ENCODE measurements at regions not wholly inside any gene's neighbourhood (a gene's known extent, or its start where the extent isn't known, plus 50 kb on each side); places are given as distances from the start of the nearest gene placed in this dataset.

GRCh38 chr15:93610944-93611343, 521.9 kb upstream of the RGMA start:
- intact Hi-C loops (cut with micrococcal nuclease) = no loop called here
- Mint-ChIP-seq H3K9me3 (no peaks in the 10 kb centered on the region), H3K27ac (no peak overlapping the region)

DNA sequence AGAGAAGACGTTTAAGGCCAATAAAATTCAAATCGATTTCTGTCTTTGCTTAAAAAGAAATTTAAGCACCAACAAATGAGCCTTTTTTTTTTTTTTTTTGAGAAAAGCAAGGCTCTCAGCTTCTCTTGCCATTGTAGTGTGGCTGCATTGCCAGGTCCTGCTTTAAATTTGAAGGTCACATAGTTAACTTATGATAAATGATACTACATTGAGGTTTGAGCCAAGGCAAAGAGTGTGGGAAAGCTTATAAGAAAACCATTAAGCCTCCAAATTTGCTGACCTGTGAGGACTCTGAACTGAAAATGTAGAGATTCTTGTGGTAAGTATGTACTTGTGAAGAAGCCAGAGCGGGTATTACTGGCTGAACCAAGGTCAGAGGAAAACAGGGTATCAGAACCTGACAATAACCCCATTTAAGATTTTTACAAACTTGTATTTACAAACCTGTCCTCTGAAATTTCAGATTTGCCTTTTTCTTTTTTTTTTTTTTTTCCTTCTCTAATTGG, 519.7 kb upstream of the RGMA start:
- Mint-ChIP-seq H3K4me3 (no peak overlapping the region), H3K9me3 (no peaks in the 10 kb centered on the region), H3K27ac (no peak overlapping the region), H3K4me1 (ENCODE audit: low read depth) (no peaks in the 10 kb centered on the region), H3K36me3 (ENCODE audit: low read depth) (no peaks in the 10 kb centered on the region), H3K27me3 (ENCODE audit: insufficient read depth) (no peaks in the 10 kb centered on the region)
- intact Hi-C loops (cut with micrococcal nuclease) = no loop called here
- no peak for DNase-seq (ENCODE audit: low spot score)

More at GRCh38 chr15:93610944-93611343, 521.9 kb upstream of the RGMA start:
- Mint-ChIP-seq H3K27me3 (ENCODE audit: insufficient read depth) (no peaks in the 10 kb centered on the region), H3K36me3 (ENCODE audit: low read depth) (no peaks in the 10 kb centered on the region), H3K4me1 (ENCODE audit: low read depth) (no peaks in the 10 kb centered on the region), H3K4me3 (no peak overlapping the region)
- DNase-seq (ENCODE audit: low spot score) = no peak

GRCh38 chr15:93603550-93603949, 514.5 kb upstream of the RGMA start:
- Mint-ChIP-seq H3K27ac (no peak overlapping the region), H3K9me3 (no peaks in the 10 kb centered on the region), H3K4me1 (ENCODE audit: low read depth) (no peaks in the 10 kb centered on the region), H3K27me3 (ENCODE audit: insufficient read depth) (peaks cover 1% of the 10 kb centered on the region), H3K4me3 (no peak overlapping the region), H3K36me3 (ENCODE audit: low read depth) (no peaks in the 10 kb centered on the region)
- no peak for DNase-seq (ENCODE audit: low spot score)
- intact Hi-C loops (cut with micrococcal nuclease) = no loop called here

- no peaks in the 10 kb centered on the region for H3K9me3 Mint-ChIP-seq
- no peaks in the 10 kb centered on the region for H3K4me1 Mint-ChIP-seq (ENCODE audit: low read depth)
- H3K4me3 Mint-ChIP-seq = no peak overlapping the region
- peaks cover 5% of the 10 kb centered on the region for H3K27me3 Mint-ChIP-seq (ENCODE audit: insufficient read depth)
- DNase-seq (ENCODE audit: low spot score) = no peak
- no peak overlapping the region for H3K27ac Mint-ChIP-seq
- intact Hi-C loops (cut with micrococcal nuclease) = no loop called here
- no peaks in the 10 kb centered on the region for H3K36me3 Mint-ChIP-seq (ENCODE audit: low read depth)
Measured at GRCh38 chr15:93587059-93587521, 498.1 kb upstream of the RGMA start.

GRCh38 chr15:93585012-93585411, 496.0 kb upstream of the RGMA start:
- Mint-ChIP-seq H3K9me3 (no peaks in the 10 kb centered on the region), H3K27me3 (ENCODE audit: insufficient read depth) (peaks cover 5% of the 10 kb centered on the region), H3K4me3 (no peak overlapping the region), H3K27ac (no peak overlapping the region), H3K4me1 (ENCODE audit: low read depth) (no peaks in the 10 kb centered on the region), H3K36me3 (ENCODE audit: low read depth) (no peaks in the 10 kb centered on the region)
- intact Hi-C loops (cut with micrococcal nuclease) = no loop called here
- no peak for DNase-seq (ENCODE audit: low spot score)

DNA sequence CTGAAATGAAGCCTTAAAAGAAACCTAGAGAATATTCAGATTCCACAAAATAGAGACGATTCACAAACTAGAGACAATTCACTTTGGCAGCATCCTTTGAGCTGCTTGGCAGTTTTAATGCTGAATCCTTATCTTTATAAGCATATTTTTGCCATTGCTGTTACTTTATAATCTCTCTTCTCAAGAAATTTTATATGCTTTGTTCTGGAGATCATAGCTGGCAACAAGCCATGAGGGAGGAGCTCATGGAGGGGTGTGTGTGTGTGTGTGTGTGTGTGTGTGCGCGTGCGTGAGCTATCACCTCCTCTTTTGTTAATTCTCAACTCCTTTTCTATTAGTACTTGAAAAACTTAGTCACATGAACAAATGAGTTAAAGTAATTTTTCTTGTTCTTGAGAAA, 495.0 kb upstream of the RGMA start:
- Mint-ChIP-seq H3K36me3 (ENCODE audit: low read depth) (no peaks in the 10 kb centered on the region), H3K4me3 (no peak overlapping the region), H3K27me3 (ENCODE audit: insufficient read depth) (peaks cover 5% of the 10 kb centered on the region), H3K4me1 (ENCODE audit: low read depth) (no peaks in the 10 kb centered on the region), H3K27ac (no peak overlapping the region), H3K9me3 (no peaks in the 10 kb centered on the region)
- DNase-seq (ENCODE audit: low spot score) = no peak
- intact Hi-C loops (cut with micrococcal nuclease) = no loop called here

GRCh38 chr15:93583552-93583951, 494.5 kb upstream of the RGMA start:
- Mint-ChIP-seq H3K4me3 (no peak overlapping the region), H3K4me1 (ENCODE audit: low read depth) (no peaks in the 10 kb centered on the region), H3K36me3 (ENCODE audit: low read depth) (no peaks in the 10 kb centered on the region), H3K27me3 (ENCODE audit: insufficient read depth) (peaks cover 5% of the 10 kb centered on the region), H3K9me3 (no peaks in the 10 kb centered on the region), H3K27ac (no peak overlapping the region)
- intact Hi-C loops (cut with micrococcal nuclease) = no loop called here
- no peak for DNase-seq (ENCODE audit: low spot score)

DNA sequence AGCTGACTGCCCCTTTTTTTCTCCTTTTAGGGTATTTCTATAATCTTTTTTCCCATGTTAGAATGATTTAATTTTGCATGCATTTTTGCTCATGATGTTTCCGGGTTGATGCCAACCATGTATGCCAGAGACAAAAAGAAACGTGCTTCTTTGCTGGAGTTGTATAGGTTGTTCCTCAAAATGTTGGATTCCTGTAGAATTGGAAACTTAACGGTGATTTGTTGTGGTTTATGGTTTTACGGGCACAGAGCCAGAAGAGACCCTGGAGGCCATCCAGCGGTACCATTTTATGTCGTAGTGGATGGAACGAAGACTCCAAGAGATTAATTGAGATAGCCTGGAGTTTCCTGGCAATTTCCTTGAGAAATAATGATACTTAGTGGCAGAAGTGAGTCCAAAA, 481.5 kb upstream of the RGMA start:
- intact Hi-C loops (cut with micrococcal nuclease) = no loop called here
- Mint-ChIP-seq H3K36me3 (ENCODE audit: low read depth) (no peaks in the 10 kb centered on the region), H3K4me1 (ENCODE audit: low read depth) (peaks cover 4% of the 10 kb centered on the region), H3K27me3 (ENCODE audit: insufficient read depth) (peaks cover 2% of the 10 kb centered on the region), H3K27ac (no peak overlapping the region), H3K9me3 (no peaks in the 10 kb centered on the region), H3K4me3 (no peak overlapping the region)
- no peak for DNase-seq (ENCODE audit: low spot score)

DNA sequence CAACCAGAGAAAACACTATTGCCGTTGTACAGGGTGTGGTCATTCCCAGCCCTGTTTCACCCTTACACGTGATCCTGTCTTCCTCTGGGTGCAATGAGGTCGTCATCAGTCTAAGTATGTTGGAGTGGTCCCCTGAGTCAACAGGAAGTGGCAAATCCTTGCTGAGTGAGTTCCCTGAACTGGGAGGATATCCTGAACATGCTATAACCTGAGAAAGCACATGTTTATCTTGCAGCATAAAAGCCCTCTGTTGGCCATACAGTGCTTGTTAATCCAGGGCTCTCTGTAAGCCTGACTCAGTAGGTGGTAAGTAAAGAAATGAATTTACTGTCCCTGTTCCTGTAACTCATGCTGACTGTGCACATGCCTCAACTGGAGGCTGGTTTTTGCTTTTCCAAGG, 477.8 kb upstream of the RGMA start:
- Mint-ChIP-seq H3K4me1 (ENCODE audit: low read depth) (peaks cover 4% of the 10 kb centered on the region), H3K27me3 (ENCODE audit: insufficient read depth) (no peaks in the 10 kb centered on the region), H3K36me3 (ENCODE audit: low read depth) (no peaks in the 10 kb centered on the region), H3K9me3 (no peaks in the 10 kb centered on the region), H3K4me3 (no peak overlapping the region), H3K27ac (no peak overlapping the region)
- DNase-seq (ENCODE audit: low spot score) = no peak
- intact Hi-C loops (cut with micrococcal nuclease) = no loop called here

DNA sequence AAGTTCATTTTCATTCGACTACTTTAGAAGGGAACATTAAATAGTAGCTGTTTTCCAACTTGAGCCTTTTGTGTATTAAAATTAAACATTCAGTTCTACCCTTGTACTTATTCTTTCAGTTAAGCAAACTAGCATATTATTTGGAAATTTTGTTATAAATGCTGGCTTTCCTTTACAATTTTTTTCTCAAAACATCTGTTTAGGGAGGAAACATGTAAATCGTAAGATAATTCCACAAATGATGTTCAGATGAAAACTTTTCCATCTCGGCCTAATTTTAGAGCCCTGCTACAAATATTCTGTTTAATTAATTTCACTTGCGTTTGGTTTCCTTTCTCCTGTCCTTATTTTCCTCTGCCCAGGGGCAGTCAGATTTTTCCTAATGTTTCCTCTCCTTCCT, 476.2 kb upstream of the RGMA start:
- H3K9me3 Mint-ChIP-seq = no peaks in the 10 kb centered on the region
- peaks cover 4% of the 10 kb centered on the region for H3K4me1 Mint-ChIP-seq (ENCODE audit: low read depth)
- no peak overlapping the region for H3K4me3 Mint-ChIP-seq
- no peak overlapping the region for H3K27ac Mint-ChIP-seq
- no peak for DNase-seq (ENCODE audit: low spot score)
- no peaks in the 10 kb centered on the region for H3K36me3 Mint-ChIP-seq (ENCODE audit: low read depth)
- intact Hi-C loops (cut with micrococcal nuclease) = no loop called here
- no peaks in the 10 kb centered on the region for H3K27me3 Mint-ChIP-seq (ENCODE audit: insufficient read depth)

- Mint-ChIP-seq H3K4me1 (ENCODE audit: low read depth) (peaks cover 4% of the 10 kb centered on the region), H3K36me3 (ENCODE audit: low read depth) (no peaks in the 10 kb centered on the region), H3K27me3 (ENCODE audit: insufficient read depth) (no peaks in the 10 kb centered on the region), H3K4me3 (no peak overlapping the region), H3K27ac (no peak overlapping the region), H3K9me3 (no peaks in the 10 kb centered on the region)
- intact Hi-C loops (cut with micrococcal nuclease) = no loop called here
- no peak for DNase-seq (ENCODE audit: low spot score)
Measured at GRCh38 chr15:93563218-93563617, 474.2 kb upstream of the RGMA start.

DNA sequence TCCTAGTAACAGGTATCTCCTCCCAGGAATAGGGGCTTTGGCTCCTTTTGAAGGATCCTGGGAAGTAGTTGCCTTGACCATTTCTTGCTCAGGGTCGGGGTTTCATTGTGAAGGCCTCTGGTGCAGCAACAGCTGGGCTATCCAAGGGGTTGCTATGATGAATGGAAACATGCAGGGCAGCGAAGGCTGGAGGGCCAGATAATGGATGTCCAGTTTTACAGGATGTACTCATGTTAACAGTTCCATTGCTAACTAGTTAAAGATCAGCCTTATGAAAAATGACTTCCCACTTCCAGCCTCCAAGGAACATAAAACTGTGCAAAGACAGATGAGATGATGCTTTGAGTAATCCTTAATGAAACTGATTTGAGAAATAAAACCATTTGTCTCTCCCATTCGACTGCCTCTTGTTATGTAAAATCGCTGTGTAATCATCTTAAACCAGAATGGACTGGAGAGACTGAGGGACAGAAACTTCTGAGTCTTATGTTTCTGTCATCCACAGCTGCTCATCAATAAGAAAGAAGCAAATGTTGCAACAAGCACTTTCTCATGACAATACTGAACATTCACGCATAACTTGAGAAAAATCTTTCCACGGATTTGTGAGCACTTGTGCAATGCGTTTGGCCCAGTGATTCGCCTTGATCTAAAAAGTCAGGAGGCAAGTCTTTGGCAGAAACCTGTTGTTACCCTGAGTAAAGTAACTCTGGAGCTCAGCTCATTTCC, 473.5 kb upstream of the RGMA start:
- no peak for DNase-seq (ENCODE audit: low spot score)
- no peak overlapping the region for H3K4me3 Mint-ChIP-seq
- H3K36me3 Mint-ChIP-seq (ENCODE audit: low read depth) = no peaks in the 10 kb centered on the region
- intact Hi-C loops (cut with micrococcal nuclease) = no loop called here
- H3K27ac Mint-ChIP-seq = no peak overlapping the region
- H3K9me3 Mint-ChIP-seq = no peaks in the 10 kb centered on the region
- H3K27me3 Mint-ChIP-seq (ENCODE audit: insufficient read depth) = no peaks in the 10 kb centered on the region
- peaks cover 4% of the 10 kb centered on the region for H3K4me1 Mint-ChIP-seq (ENCODE audit: low read depth)

- Mint-ChIP-seq H3K27me3 (ENCODE audit: insufficient read depth) (no peaks in the 10 kb centered on the region), H3K4me1 (ENCODE audit: low read depth) (no peaks in the 10 kb centered on the region), H3K4me3 (no peak overlapping the region), H3K36me3 (ENCODE audit: low read depth) (no peaks in the 10 kb centered on the region), H3K9me3 (no peaks in the 10 kb centered on the region), H3K27ac (no peak overlapping the region)
- intact Hi-C loops (cut with micrococcal nuclease) = no loop called here
- DNase-seq (ENCODE audit: low spot score) = no peak
Measured at GRCh38 chr15:93557696-93558095, 468.7 kb upstream of the RGMA start.

All from activated T-helper 1 cell treated with anti-CD3 and anti-CD28 coated beads, Interleukin-12 subunit alpha, Interleukin-12 subunit beta, Interleukin-2, Interleukin-4 antibody, amounts not matched to agents 30 ng/mL and 10 ng/mL and 1 ng/mL, durations not matched to agents 14 hours and 24 hours and 36 hours (primary cell).